ENCODE measurements at regions not wholly inside any gene's neighbourhood (a gene's known extent, or its start where the extent isn't known, plus 50 kb on each side); places are given as distances from the start of the nearest gene placed in this dataset.
"Not testable (repeated sequence)": the region's sequence is repeated elsewhere in the genome, so short reads cannot be mapped to it uniquely, and the experiment has no call there.

GRCh38 chr10:25109896-25110295 is 64.9 kb upstream of the GPR158 start:
- in situ Hi-C loops (cut with HindIII; ENCODE audit: low pct_unique_long_range_greater_than_20kb, low sequenced_read_pairs); DNase-seq (ENCODE audit: low read depth): not testable (repeated sequence)

- in situ Hi-C loops (cut with HindIII; ENCODE audit: low pct_unique_long_range_greater_than_20kb, low sequenced_read_pairs): no loop called here
- DNase-seq (ENCODE audit: low read depth): no peak
These were observed 62.8 kb upstream of the GPR158 start for GRCh38 chr10:25112016-25112415.

DNA sequence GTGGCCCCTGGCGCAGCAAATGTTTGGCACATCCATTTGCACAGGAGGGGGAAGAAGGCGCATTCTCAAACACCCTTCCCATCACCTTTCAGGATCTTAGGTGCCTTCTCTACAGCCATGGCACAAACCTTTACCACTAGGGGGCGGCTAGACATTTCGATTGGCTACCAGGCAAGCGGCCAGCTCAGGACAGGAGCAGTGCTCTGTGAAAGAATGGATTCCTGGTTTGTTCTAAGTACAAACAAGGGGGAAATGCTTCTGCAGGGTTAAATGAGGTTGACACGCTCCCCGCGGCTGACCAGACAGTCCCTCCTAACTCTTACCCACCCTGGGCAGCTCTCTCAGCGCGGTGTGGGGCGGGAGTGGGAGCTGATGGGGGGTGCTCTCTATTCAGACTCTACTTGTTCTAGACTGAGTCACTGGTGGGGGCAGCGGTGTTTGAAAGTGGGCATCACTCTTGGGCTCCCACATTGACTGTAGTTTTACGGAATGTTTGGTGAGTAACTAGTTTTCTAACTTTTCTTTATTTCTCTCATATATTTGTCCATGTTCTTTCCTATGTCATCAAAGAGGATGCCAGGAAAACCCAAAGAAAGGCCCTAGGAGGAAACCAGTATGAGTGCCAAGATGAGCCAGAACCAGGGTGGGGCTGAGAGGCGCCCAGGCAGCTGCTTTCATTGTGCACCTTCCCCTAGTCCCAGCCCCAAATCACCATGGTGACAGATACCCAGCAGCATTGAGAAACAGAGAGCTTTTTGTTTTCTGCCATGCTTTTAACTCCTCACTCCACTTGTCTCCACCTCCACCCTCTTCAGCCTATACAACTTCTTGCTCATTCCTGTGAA is 61.4 kb upstream of the GPR158 start:
- in situ Hi-C loops (cut with HindIII; ENCODE audit: low pct_unique_long_range_greater_than_20kb, low sequenced_read_pairs): no loop called here
- DNase-seq (ENCODE audit: low read depth): peak; percentile 58

DNA sequence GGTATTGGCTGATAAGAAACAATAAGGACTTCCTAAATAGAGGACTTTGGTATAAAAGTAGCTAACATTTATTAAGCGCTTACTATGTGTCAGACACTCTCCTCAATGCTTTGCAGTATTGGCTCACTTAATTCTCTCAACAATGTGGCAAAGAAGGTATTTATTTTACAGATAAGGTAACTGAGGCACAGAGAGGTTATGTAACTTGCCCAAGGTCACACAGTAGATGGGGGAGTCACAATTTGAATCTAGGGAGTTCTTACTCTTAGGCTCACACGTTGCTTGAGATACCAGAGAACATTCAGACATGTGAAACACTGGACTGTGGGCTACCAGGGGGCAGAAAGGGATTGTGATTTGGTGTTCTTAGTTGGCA is 60.8 kb upstream of the GPR158 start:
- no peak for DNase-seq (ENCODE audit: low read depth)
- in situ Hi-C loops (cut with HindIII; ENCODE audit: low pct_unique_long_range_greater_than_20kb, low sequenced_read_pairs): no loop called here

- in situ Hi-C loops (cut with HindIII; ENCODE audit: low pct_unique_long_range_greater_than_20kb, low sequenced_read_pairs): no loop called here
These were observed 57.0 kb upstream of the GPR158 start for GRCh38 chr10:25117757-25118156.

GRCh38 chr10:25120188-25120587 is 54.6 kb upstream of the GPR158 start:
- in situ Hi-C loops (cut with HindIII; ENCODE audit: low pct_unique_long_range_greater_than_20kb, low sequenced_read_pairs): no loop called here
- DNase-seq (ENCODE audit: low read depth): no peak

More at GRCh38 chr10:25117757-25118156, 57.0 kb upstream of the GPR158 start:
- no peak for DNase-seq (ENCODE audit: low read depth)

All from Caki2 (cell line).